Mesenchymal stem cell (in vitro differentiated cells and primary cell): ENCODE measurements at regions not wholly inside any gene's neighbourhood (a gene's known extent, or its start where the extent isn't known, plus 50 kb on each side); places are given as distances from the start of the nearest gene placed in this dataset.

Experiments used
- DNase-seq: peaks from one replicate; pipeline ENCODE4 v3.0.0-alpha.2; 2013
- H2AFZ ChIP-seq: one replicate; pipeline ENCODE4 v1.6.1; 2013; ENCODE audit warnings: low read depth, mild to moderate bottlenecking, control low read depth, inconsistent platforms, low read length, moderate library complexity
- H2AK5ac ChIP-seq: 2 replicates; pipeline ENCODE4 v1.6.1; 2013; ENCODE audit warnings: low read length, moderate library complexity, mild to moderate bottlenecking, inconsistent platforms; ENCODE audit not compliant: severe bottlenecking
- H2BK120ac ChIP-seq: one replicate; pipeline ENCODE4 v1.6.1; 2013; ENCODE audit warnings: low read depth, mild to moderate bottlenecking, inconsistent platforms, low read length, moderate library complexity
- H2BK12ac ChIP-seq, 2 experiments: one replicate each; pipeline ENCODE4 v1.6.1; 2013; ENCODE audit warnings: inconsistent platforms in 2 of 2, low read length in 2 of 2, mild to moderate bottlenecking in 2 of 2, moderate library complexity in 2 of 2, control low read depth in 1 of 2
- H2BK15ac ChIP-seq: one replicate; pipeline ENCODE4 v1.6.1; 2013; ENCODE audit warnings: mild to moderate bottlenecking, low read depth, inconsistent platforms; ENCODE audit not compliant: poor library complexity, severe bottlenecking
- H2BK5ac ChIP-seq: 2 replicates; pipeline ENCODE4 v1.6.1; 2013; ENCODE audit warnings: low read depth, mild to moderate bottlenecking, low read length, control low read depth, inconsistent platforms; ENCODE audit not compliant: poor library complexity, severe bottlenecking
- H3K14ac ChIP-seq, 2 experiments: one replicate each; pipeline ENCODE4 v1.6.1; 2013; ENCODE audit warnings: inconsistent platforms in 2 of 2, low read length in 2 of 2, control low read depth in 1 of 2, mild to moderate bottlenecking in 1 of 2, moderate library complexity in 1 of 2
- H3K18ac ChIP-seq, 2 experiments: one replicate each; pipeline ENCODE4 v1.6.1; 2013; ENCODE audit warnings: inconsistent platforms in 2 of 2, low read length in 2 of 2, control low read depth in 1 of 2, low read depth in 1 of 2, mild to moderate bottlenecking in 1 of 2
- H3K23ac ChIP-seq, 2 experiments: one replicate each; pipeline ENCODE4 v1.6.1; 2013; ENCODE audit warnings: inconsistent platforms in 2 of 2, low read length in 2 of 2, mild to moderate bottlenecking in 2 of 2, moderate library complexity in 2 of 2, control low read depth in 1 of 2
- H3K27ac ChIP-seq: 2 replicates; pipeline ENCODE4 v1.5.1; 2013; ENCODE audit warnings: mild to moderate bottlenecking, moderate library complexity, low read length, control low read depth, inconsistent platforms; ENCODE audit not compliant: poor library complexity, severe bottlenecking
- H3K27me3 ChIP-seq, 2 experiments: 2 replicates each; pipeline versions ENCODE4 v1.6.1 to v1.7.0; 2013; ENCODE audit warnings: low read length in 2 of 2, mild to moderate bottlenecking in 2 of 2, moderate library complexity in 2 of 2, control low read depth in 1 of 2, inconsistent platforms in 1 of 2; ENCODE audit not compliant: control insufficient read depth in 1 of 2, insufficient read depth in 1 of 2
- H3K36me3 ChIP-seq, 2 experiments: 2 replicates each; pipeline versions ENCODE4 v1.6.1 to v1.7.0; 2013; ENCODE audit warnings: low read length in 2 of 2, control low read depth in 1 of 2, inconsistent platforms in 1 of 2, low read depth in 1 of 2, mild to moderate bottlenecking in 1 of 2; ENCODE audit not compliant: insufficient read depth in 2 of 2, control insufficient read depth in 1 of 2
- H3K4ac ChIP-seq, 2 experiments: one replicate each; pipeline ENCODE4 v1.6.1; 2013; ENCODE audit warnings: inconsistent platforms in 2 of 2, low read length in 2 of 2, mild to moderate bottlenecking in 2 of 2, moderate library complexity in 2 of 2, control low read depth in 1 of 2, low read depth in 1 of 2
- H3K4me1 ChIP-seq: 2 replicates; pipeline ENCODE4 v1.6.1; 2013; ENCODE audit warnings: low read depth, low read length, control low read depth; ENCODE audit not compliant: control insufficient read depth, insufficient read depth
- H3K4me2 ChIP-seq: 2 replicates; pipeline ENCODE4 v1.6.1; 2013; ENCODE audit warnings: low read length, mild to moderate bottlenecking, inconsistent platforms; ENCODE audit not compliant: poor library complexity, severe bottlenecking
- H3K4me3 ChIP-seq, 2 experiments: 2 replicates each; pipeline versions ENCODE4 v1.5.1 to v1.7.0; 2013; ENCODE audit warnings: low read length in 2 of 2, mild to moderate bottlenecking in 2 of 2, control low read depth in 1 of 2, low read depth in 1 of 2; ENCODE audit not compliant: insufficient read depth in 1 of 2
- H3K79me1 ChIP-seq: replicated peaks from 2 replicates; pipeline ENCODE4 v1.6.1; 2013; ENCODE audit warnings: mild to moderate bottlenecking, control low read depth, low read length, inconsistent platforms; ENCODE audit not compliant: poor library complexity, severe bottlenecking
- H3K9ac ChIP-seq: 2 replicates; pipeline ENCODE4 v1.7.0; 2013; ENCODE audit warnings: mild to moderate bottlenecking, low read length, moderate library complexity
- H3K9me3 ChIP-seq: 2 replicates; pipeline ENCODE4 v1.7.0; 2013; ENCODE audit warnings: mild to moderate bottlenecking, low read length; ENCODE audit not compliant: control insufficient read depth
- H4K8ac ChIP-seq: one replicate; pipeline ENCODE4 v1.6.1; 2013; ENCODE audit warnings: inconsistent platforms, mild to moderate bottlenecking, low read length, moderate library complexity
- H4K91ac ChIP-seq: one replicate; pipeline ENCODE4 v1.6.1; 2013; ENCODE audit warnings: mild to moderate bottlenecking, low read length, inconsistent platforms
- WGBS: methylation state at CpG from one replicate; pipeline ENCODE4 v1.1.7; 2013; ENCODE audit warnings: mixed read lengths; 5-methylcytosine and 5-hydroxymethylcytosine counted together

DNA sequence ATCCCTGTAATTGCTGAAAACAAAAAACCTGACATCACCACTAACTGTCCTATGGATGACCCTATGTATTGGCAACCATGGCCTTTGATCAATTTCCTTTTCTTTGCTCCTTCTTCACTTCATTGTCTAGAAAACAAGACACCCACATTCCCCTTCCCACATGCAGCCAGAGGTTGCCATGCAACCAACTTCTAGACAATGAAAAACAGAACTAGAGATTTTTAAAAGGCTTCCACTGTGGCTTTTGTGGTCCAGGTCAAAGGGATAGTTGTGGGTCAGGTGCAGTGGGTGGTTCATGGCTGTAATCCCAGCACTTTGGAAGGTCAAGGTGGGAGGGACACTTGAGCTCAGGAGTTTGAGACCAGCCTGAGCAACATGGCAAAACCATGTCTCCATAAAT lies 139.3 kb upstream of the DOK6 start:
- H2BK12ac ChIP-seq, result no peak overlapping the region
- H3K27ac ChIP-seq, result no peak overlapping the region
- H3K36me3 ChIP-seq, result no peaks in the 10 kb centered on the region

DNA sequence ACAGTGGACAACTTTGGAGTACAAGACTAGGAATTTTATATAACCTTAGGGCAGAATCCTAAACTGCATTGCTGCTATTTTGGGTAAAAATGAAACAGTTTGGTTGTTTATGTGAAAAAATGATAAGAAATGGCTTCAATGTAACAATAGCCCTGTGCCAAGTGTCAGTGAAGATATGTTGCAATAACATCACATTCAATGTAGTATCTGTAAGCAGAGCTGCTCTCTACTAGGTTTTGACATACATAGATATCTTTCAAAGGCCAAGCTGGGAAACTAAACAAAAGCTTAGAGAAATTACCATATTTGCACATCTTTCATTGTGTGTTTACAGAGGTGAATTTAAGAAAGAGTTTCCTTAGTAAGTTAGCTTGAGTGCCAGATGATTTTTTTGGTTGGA lies 135.0 kb upstream of the DOK6 start:
- H3K4ac ChIP-seq, result no peak overlapping the region
- H3K27me3 ChIP-seq, result no peaks in the 10 kb centered on the region
- no peak overlapping the region for H2AK5ac ChIP-seq
- no peak overlapping the region for H4K91ac ChIP-seq
- H2BK15ac ChIP-seq, result no peak overlapping the region
- no peak overlapping the region for H3K9ac ChIP-seq
- H2BK12ac ChIP-seq, result no peak overlapping the region
- H3K79me1 ChIP-seq, result no peaks in the 10 kb centered on the region
- no peak overlapping the region for H2BK120ac ChIP-seq
- H3K14ac ChIP-seq, result no peak overlapping the region
- peaks cover 16% of the 10 kb centered on the region for H3K9me3 ChIP-seq
- H3K27ac ChIP-seq, result no peak overlapping the region
- H2BK5ac ChIP-seq, result no peak overlapping the region
- H3K4me2 ChIP-seq, result no peak overlapping the region
- DNase-seq, result no peak
- no peaks in the 10 kb centered on the region for H3K4me1 ChIP-seq
- H3K18ac ChIP-seq, result no peak overlapping the region
- no peak overlapping the region for H2AFZ ChIP-seq
- no peak overlapping the region for H4K8ac ChIP-seq
- no peaks in the 10 kb centered on the region for H3K36me3 ChIP-seq
- no peak overlapping the region for H3K23ac ChIP-seq
- no peak overlapping the region for H3K4me3 ChIP-seq

More for the DNA sequence above, 139.3 kb upstream of the DOK6 start:
- Histone ChIP-seq H2BK120ac (no peak overlapping the region), H3K4me3 (no peak overlapping the region), H3K27me3 (no peaks in the 10 kb centered on the region), H3K23ac (no peak overlapping the region), H3K14ac (no peak overlapping the region), H3K9ac (no peak overlapping the region), H3K9me3 (no peaks in the 10 kb centered on the region), H4K91ac (no peak overlapping the region), H3K79me1 (no peaks in the 10 kb centered on the region), H3K4me1 (no peaks in the 10 kb centered on the region), H3K18ac (no peak overlapping the region), H2AK5ac (no peak overlapping the region), H2AFZ (no peak overlapping the region), H3K4me2 (no peak overlapping the region), H3K4ac (no peak overlapping the region), H4K8ac (no peak overlapping the region), H2BK5ac (no peak overlapping the region), H2BK15ac (no peak overlapping the region)
- DNase-seq, result no peak

DNA sequence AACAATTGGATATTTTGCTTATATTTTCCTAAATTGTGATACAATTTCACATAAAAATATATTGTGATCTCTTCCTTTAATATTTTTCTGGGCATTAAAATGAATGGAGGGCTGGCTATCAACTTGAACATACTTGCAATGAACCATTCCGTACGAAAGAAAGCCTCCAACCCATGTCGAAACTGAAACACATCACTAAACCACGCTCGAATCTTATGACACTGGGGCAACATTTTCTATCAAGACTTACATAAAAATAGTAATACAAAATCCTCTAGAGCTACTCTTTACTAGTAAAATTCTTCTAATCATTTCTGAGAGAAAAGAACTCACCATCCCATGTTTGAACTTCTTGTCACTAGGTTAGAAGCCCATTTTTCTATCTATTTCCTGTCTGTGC lies 132.8 kb upstream of the DOK6 start:
- no peak overlapping the region for H3K4ac ChIP-seq
- H3K14ac ChIP-seq, result no peak overlapping the region
- H3K4me2 ChIP-seq, result no peak overlapping the region
- DNase-seq, result no peak
- no peak overlapping the region for H2BK120ac ChIP-seq
- no peaks in the 10 kb centered on the region for H3K79me1 ChIP-seq
- no peak overlapping the region for H4K8ac ChIP-seq
- H3K27ac ChIP-seq, result no peak overlapping the region
- H2AFZ ChIP-seq, result no peak overlapping the region
- WGBS, result 96% methylated on average over 5 of the region's 5 CpGs
- no peaks in the 10 kb centered on the region for H3K36me3 ChIP-seq
- H3K23ac ChIP-seq, result no peak overlapping the region
- no peak overlapping the region for H3K4me3 ChIP-seq
- no peak overlapping the region for H3K18ac ChIP-seq
- H2AK5ac ChIP-seq, result no peak overlapping the region
- no peak overlapping the region for H2BK12ac ChIP-seq
- H3K27me3 ChIP-seq, result no peaks in the 10 kb centered on the region
- H2BK5ac ChIP-seq, result no peak overlapping the region
- no peak overlapping the region for H3K9ac ChIP-seq
- peaks cover 16% of the 10 kb centered on the region for H3K9me3 ChIP-seq
- no peaks in the 10 kb centered on the region for H3K4me1 ChIP-seq
- no peak overlapping the region for H4K91ac ChIP-seq
- H2BK15ac ChIP-seq, result no peak overlapping the region

DNA sequence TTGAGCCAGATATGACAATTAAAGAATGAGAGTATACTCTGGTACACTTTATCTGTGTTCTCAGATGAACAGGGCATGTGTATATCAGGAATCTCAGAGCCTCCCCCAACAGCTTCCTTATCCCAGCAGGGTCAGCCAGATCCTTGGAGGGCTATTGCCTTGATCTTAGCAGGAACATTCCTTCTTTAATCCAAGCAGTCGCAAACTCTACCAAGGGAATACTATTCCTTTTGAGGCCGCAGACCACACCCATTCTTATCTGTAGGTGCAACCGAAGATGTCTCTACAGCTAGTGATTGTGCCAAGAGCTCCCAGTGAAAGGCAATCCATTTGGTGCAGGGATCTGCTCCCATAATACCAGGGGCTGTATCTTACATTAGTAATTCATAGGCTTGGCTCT lies 118.3 kb upstream of the DOK6 start:
- H3K27ac ChIP-seq, result no peak overlapping the region
- no peaks in the 10 kb centered on the region for H3K9me3 ChIP-seq
- H3K18ac ChIP-seq, result no peak overlapping the region
- H3K14ac ChIP-seq, result no peak overlapping the region
- no peak overlapping the region for H4K91ac ChIP-seq
- no peaks in the 10 kb centered on the region for H3K27me3 ChIP-seq
- no peak overlapping the region for H3K23ac ChIP-seq
- DNase-seq, result no peak
- H2AK5ac ChIP-seq, result no peak overlapping the region
- H2AFZ ChIP-seq, result no peak overlapping the region
- no peak overlapping the region for H2BK5ac ChIP-seq
- no peaks in the 10 kb centered on the region for H3K79me1 ChIP-seq
- no peaks in the 10 kb centered on the region for H3K4me1 ChIP-seq
- no peak overlapping the region for H3K4ac ChIP-seq
- no peaks in the 10 kb centered on the region for H3K36me3 ChIP-seq
- no peak overlapping the region for H4K8ac ChIP-seq
- H3K9ac ChIP-seq, result no peak overlapping the region
- H2BK120ac ChIP-seq, result no peak overlapping the region
- H3K4me3 ChIP-seq, result no peak overlapping the region
- no peak overlapping the region for H2BK15ac ChIP-seq
- H2BK12ac ChIP-seq, result no peak overlapping the region
- H3K4me2 ChIP-seq, result no peak overlapping the region
- WGBS, result 46% methylated on average over 3 of the region's 3 CpGs
